ENCODE measurements at regions not wholly inside any gene's neighbourhood (a gene's known extent, or its start where the extent isn't known, plus 50 kb on each side); places are given as distances from the start of the nearest gene placed in this dataset.

DNA sequence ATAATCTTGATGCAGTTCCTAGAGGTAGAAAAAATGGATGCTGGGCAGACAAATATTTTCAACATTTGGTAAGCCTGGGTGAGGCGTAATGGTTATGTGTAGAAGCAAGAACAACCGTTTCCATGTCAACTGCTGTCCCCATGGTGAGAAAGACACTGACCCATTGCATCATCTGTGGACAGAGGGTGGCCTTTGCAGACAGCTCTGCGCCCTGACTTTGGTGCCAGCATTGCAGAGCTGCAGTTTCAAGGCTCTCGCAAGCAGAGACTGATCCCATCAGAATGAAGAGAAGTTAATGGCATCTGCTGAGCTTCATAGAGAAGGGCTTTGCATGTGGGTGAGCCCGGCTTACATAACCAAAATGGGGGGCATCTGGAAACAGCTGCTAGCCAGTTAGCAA, 179.0 kb upstream of the ADRA1B start:
- no peaks in the 10 kb centered on the region for H3K9me1 ChIP-seq (ENCODE audit: control insufficient read depth, insufficient read depth, low read length)
- no peak overlapping the region for H3K9ac ChIP-seq (ENCODE audit: insufficient read depth in 1 of 2, low read depth in 2 of 2, low read length in 2 of 2)
- no peaks in the 10 kb centered on the region; a peak in 1 of 5 replicates for H3K4me1 ChIP-seq (replicated peaks in 1 of 2; ENCODE audit: control insufficient read depth in 2 of 2, insufficient read depth in 2 of 2, low read length in 2 of 2)
- intact Hi-C loops (cut with micrococcal nuclease), result no loop called here
- no peaks in the 10 kb centered on the region for H3K9me3 ChIP-seq (replicated peaks; ENCODE audit: control insufficient read depth, insufficient read depth, low read depth, low read length)
- 2% methylated on average over 5 of the region's 5 CpGs for WGBS (ENCODE audit: insufficient coverage, low coverage, missing lambda C conversion rate)
- no peaks in the 10 kb centered on the region for H3K36me3 ChIP-seq (ENCODE audit: control insufficient read depth, insufficient read depth, low read length)
- BruUV-seq (replicated peaks), result no TSS peak
- DNase-seq (ENCODE audit: extremely low read depth in 1 of 4, low spot score in 3 of 4), result no peak
- H3K4me2 ChIP-seq (ENCODE audit: insufficient read depth, low read length), result no peak overlapping the region
- CTCF ChIA-PET (ENCODE audit: low intra/inter-chr PET ratio), result no interaction called here
- H4K20me1 ChIP-seq (replicated peaks; ENCODE audit: control insufficient read depth, insufficient read depth, low read length), result no peaks in the 10 kb centered on the region
- POLR2A ChIA-PET, result no interaction called here
- ATAC-seq, result peak; percentile 54; the same call in 2 of the 3 replicates
- in situ Hi-C loops (cut with MboI), result no loop called here
- H3K79me2 ChIP-seq (ENCODE audit: control insufficient read depth, insufficient read depth, low read length), result no peaks in the 10 kb centered on the region
- H3K27ac ChIP-seq (ENCODE audit: extremely low read depth, low read depth, low read length), result no peak overlapping the region
- H3K27me3 ChIP-seq (ENCODE audit: control insufficient read depth in 2 of 2, insufficient read depth in 2 of 2, low read length in 2 of 2), result no peaks in the 10 kb centered on the region
- H3K4me3 ChIP-seq, result no peak overlapping the region
- no peak overlapping the region for H2AFZ ChIP-seq (ENCODE audit: low read depth, low read length)
- FAIRE-seq, result no peak
- TF ChIP-seq SP2 (IDR thresholded peaks at IDR 0.05; ENCODE audit: extremely low read depth, low read depth, low read length, poor library complexity, severe bottlenecking), result no peak
- TF ChIP-seq, protein P1, sequence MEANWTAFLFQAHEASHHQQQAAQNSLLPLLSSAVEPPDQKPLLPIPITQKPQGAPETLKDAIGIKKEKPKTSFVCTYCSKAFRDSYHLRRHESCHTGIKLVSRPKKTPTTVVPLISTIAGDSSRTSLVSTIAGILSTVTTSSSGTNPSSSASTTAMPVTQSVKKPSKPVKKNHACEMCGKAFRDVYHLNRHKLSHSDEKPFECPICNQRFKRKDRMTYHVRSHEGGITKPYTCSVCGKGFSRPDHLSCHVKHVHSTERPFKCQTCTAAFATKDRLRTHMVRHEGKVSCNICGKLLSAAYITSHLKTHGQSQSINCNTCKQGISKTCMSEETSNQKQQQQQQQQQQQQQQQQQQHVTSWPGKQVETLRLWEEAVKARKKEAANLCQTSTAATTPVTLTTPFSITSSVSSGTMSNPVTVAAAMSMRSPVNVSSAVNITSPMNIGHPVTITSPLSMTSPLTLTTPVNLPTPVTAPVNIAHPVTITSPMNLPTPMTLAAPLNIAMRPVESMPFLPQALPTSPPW (CRISPR knock-in tag; IDR thresholded peaks at IDR 0.05), result no peak
- TF ChIP-seq KLF6 (CRISPR knock-in tag; IDR thresholded peaks at IDR 0.05; ENCODE audit: borderline replicate concordance), result no peak
- no peak for TF ChIP-seq ZNF174 (CRISPR knock-in tag; IDR thresholded peaks at IDR 0.05)
- TF ChIP-seq HDAC1 (IDR thresholded peaks at IDR 0.05), result no peak
- TF ChIP-seq NR2C1 (IDR thresholded peaks at IDR 0.05), result no peak
- 0 out of 2 replicates have a peak, but pooled peaks have one; percentile 15 for TF ChIP-seq NR2C1 (tag; IDR thresholded peaks at IDR 0.05)
- TF ChIP-seq, protein P2, sequence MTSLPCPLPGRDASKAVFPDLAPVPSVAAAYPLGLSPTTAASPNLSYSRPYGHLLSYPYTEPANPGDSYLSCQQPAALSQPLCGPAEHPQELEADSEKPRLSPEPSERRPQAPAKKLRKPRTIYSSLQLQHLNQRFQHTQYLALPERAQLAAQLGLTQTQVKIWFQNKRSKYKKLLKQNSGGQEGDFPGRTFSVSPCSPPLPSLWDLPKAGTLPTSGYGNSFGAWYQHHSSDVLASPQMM (CRISPR knock-in tag; IDR thresholded peaks at IDR 0.05), result no peak
- TF ChIP-seq, protein P3, sequence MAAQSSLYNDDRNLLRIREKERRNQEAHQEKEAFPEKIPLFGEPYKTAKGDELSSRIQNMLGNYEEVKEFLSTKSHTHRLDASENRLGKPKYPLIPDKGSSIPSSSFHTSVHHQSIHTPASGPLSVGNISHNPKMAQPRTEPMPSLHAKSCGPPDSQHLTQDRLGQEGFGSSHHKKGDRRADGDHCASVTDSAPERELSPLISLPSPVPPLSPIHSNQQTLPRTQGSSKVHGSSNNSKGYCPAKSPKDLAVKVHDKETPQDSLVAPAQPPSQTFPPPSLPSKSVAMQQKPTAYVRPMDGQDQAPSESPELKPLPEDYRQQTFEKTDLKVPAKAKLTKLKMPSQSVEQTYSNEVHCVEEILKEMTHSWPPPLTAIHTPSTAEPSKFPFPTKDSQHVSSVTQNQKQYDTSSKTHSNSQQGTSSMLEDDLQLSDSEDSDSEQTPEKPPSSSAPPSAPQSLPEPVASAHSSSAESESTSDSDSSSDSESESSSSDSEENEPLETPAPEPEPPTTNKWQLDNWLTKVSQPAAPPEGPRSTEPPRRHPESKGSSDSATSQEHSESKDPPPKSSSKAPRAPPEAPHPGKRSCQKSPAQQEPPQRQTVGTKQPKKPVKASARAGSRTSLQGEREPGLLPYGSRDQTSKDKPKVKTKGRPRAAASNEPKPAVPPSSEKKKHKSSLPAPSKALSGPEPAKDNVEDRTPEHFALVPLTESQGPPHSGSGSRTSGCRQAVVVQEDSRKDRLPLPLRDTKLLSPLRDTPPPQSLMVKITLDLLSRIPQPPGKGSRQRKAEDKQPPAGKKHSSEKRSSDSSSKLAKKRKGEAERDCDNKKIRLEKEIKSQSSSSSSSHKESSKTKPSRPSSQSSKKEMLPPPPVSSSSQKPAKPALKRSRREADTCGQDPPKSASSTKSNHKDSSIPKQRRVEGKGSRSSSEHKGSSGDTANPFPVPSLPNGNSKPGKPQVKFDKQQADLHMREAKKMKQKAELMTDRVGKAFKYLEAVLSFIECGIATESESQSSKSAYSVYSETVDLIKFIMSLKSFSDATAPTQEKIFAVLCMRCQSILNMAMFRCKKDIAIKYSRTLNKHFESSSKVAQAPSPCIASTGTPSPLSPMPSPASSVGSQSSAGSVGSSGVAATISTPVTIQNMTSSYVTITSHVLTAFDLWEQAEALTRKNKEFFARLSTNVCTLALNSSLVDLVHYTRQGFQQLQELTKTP (IDR thresholded peaks at IDR 0.05; ENCODE audit: low read depth in 1 of 2, partially characterized antibody in 2 of 2), result no peak
- TF ChIP-seq SFPQ (IDR thresholded peaks at IDR 0.05; ENCODE audit: low read depth, low read length), result no peak
- no peak for TF ChIP-seq U2AF2 (optimal IDR thresholded peaks at IDR 0.05; ENCODE audit: low read depth, low read length)
- no peak for TF ChIP-seq XRCC5 (IDR thresholded peaks at IDR 0.05; ENCODE audit: low read depth, low read length)
